GM10266 (cell line): ENCODE measurements at regions not wholly inside any gene's neighbourhood (a gene's known extent, or its start where the extent isn't known, plus 50 kb on each side); places are given as distances from the start of the nearest gene placed in this dataset.

ENCODE experiments used
- DNase-seq: peaks from one replicate; pipeline ENCODE4 v3.0.0; 2012; ENCODE audit errors: extremely low spot score
- CTCF ChIP-seq: IDR thresholded peaks from 2 replicates; pipeline ENCODE4 v1.5.1; 2012; ENCODE audit warnings: mild to moderate bottlenecking, low read depth; ENCODE audit not compliant: control insufficient read depth, insufficient read depth; ENCODE audit errors: missing control alignments

DNA sequence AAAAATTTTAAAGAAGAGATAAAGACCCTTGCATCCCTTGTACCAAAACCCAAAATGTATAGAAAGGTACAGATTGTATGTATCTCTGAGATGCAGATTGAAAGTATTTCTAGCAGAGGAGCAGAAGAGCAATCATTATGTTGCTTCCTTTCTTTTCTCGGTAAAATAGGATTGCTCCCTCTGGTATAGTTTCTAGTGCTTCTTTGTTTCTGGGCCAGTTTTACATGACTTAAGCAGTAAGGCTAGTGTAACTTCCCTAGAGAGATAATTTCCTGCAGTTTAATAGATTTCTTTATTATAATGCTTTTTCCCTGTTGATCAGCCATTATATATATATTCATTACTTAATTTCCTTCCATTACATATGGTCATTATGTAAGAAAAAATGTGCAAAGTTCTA lies 496.2 kb upstream of the RGS18 start:
- TF ChIP-seq CTCF: no peak

DNA sequence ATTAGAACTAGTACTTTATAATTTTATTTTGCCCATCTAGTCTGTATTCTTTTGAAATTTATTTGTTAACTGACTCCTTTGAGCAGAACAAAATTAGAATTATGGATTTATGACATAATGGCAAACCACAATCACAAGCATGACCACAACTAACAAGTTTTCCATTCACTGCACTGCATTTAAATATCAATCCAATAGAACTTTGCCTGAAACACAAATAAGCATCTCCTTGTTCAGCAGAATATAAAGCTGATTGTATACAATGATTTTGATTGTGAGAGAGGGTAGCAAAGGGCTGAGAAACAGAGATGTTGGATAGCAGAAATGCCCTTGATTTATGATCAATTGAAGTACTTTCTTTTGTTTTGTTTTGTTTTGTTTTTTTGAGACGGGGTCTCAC lies 495.5 kb upstream of the RGS18 start:
- TF ChIP-seq CTCF: no peak
- no peak for DNase-seq

More for the DNA sequence above, 496.2 kb upstream of the RGS18 start:
- DNase-seq: no peak

DNA sequence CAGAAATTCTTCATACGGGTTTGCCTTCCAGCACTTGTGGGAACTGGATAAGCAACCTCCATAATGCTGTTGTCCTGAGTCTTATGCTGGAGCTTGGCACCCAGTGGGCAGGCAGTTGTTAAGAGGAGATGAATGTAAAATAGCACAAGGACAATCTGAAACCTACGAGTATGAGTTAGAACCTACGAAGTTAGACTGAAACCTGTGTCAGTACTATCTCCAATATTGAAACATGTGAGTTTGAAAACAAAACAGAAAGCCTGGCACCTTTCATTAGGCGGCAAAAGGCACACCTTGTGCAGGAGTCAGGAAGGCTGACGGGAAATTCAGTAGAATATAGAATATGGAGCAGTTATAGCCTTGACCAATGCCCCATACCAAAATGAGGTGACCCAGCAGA lies 489.7 kb upstream of the RGS18 start:
- no peak for DNase-seq
- no peak for TF ChIP-seq CTCF

GRCh38 chr1:191669629-191670028 lies 488.6 kb upstream of the RGS18 start:
- TF ChIP-seq CTCF: no peak
- DNase-seq: no peak

- TF ChIP-seq CTCF: no peak
- DNase-seq: no peak
These were observed 487.0 kb upstream of the RGS18 start for GRCh38 chr1:191671236-191671635.

- no peak for DNase-seq
- TF ChIP-seq CTCF: no peak
These were observed 483.6 kb upstream of the RGS18 start for GRCh38 chr1:191674626-191675179.

GRCh38 chr1:191675856-191676783 lies 482.1 kb upstream of the RGS18 start:
- DNase-seq: no peak

More at GRCh38 chr1:191675856-191676783, 482.1 kb upstream of the RGS18 start:
- no peak for TF ChIP-seq CTCF
